Panc1 (cell line): ENCODE measurements at regions not wholly inside any gene's neighbourhood (a gene's known extent, or its start where the extent isn't known, plus 50 kb on each side); places are given as distances from the start of the nearest gene placed in this dataset.

ENCODE experiments used
- POLR2AphosphoS5 ChIP-seq: IDR thresholded peaks from 2 replicates; pipeline ENCODE4 v1.6.1; 2012; ENCODE audit warnings: mild to moderate bottlenecking, low read depth, low read length, moderate library complexity
- TCF7L2 ChIP-seq: IDR thresholded peaks from 2 replicates; pipeline ENCODE4 v1.6.1; 2011; ENCODE audit warnings: mild to moderate bottlenecking, low read depth, low read length, inconsistent platforms
- TF ChIP-seq, protein P1 (sequence below): fragments of 450-650 bp; IDR thresholded peaks from 2 replicates; pipeline ENCODE4 v1.5.1; 2017; ENCODE audit warnings: mild to moderate bottlenecking
- TF ChIP-seq, protein P2 (sequence below), 2 experiments: IDR thresholded peaks; 2 replicates each; pipeline ENCODE4 v1.6.1; 2011 to 2012; ENCODE audit warnings: low read depth in 2 of 2, control low read depth in 1 of 2, low read length in 1 of 2, mild to moderate bottlenecking in 1 of 2, moderate library complexity in 1 of 2; ENCODE audit not compliant: insufficient read depth in 1 of 2

DNA sequence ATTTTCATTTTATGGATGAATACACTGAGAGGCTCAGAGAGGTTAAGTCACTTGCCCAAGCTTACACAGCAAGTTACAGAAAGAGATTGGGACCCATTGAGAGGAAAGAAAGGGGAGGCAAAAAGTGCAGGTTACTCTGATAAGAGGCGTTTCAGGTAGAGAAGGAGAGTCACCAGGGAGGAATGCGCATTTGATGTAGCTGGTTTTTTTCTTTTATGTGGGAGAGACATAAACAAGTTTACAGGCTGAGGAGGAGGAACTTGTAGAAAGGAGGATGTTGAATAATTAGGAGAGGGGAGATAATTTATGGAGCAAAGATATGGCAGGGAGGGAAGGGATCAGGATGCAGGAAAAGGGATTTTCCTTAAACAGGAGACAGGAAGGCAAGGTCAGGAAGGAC lies 297.0 kb downstream of the PCNX1 start:
- TF ChIP-seq, protein P1, sequence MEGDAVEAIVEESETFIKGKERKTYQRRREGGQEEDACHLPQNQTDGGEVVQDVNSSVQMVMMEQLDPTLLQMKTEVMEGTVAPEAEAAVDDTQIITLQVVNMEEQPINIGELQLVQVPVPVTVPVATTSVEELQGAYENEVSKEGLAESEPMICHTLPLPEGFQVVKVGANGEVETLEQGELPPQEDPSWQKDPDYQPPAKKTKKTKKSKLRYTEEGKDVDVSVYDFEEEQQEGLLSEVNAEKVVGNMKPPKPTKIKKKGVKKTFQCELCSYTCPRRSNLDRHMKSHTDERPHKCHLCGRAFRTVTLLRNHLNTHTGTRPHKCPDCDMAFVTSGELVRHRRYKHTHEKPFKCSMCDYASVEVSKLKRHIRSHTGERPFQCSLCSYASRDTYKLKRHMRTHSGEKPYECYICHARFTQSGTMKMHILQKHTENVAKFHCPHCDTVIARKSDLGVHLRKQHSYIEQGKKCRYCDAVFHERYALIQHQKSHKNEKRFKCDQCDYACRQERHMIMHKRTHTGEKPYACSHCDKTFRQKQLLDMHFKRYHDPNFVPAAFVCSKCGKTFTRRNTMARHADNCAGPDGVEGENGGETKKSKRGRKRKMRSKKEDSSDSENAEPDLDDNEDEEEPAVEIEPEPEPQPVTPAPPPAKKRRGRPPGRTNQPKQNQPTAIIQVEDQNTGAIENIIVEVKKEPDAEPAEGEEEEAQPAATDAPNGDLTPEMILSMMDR: no peak
- no peak for TF ChIP-seq TCF7L2
- TF ChIP-seq, protein P2, sequence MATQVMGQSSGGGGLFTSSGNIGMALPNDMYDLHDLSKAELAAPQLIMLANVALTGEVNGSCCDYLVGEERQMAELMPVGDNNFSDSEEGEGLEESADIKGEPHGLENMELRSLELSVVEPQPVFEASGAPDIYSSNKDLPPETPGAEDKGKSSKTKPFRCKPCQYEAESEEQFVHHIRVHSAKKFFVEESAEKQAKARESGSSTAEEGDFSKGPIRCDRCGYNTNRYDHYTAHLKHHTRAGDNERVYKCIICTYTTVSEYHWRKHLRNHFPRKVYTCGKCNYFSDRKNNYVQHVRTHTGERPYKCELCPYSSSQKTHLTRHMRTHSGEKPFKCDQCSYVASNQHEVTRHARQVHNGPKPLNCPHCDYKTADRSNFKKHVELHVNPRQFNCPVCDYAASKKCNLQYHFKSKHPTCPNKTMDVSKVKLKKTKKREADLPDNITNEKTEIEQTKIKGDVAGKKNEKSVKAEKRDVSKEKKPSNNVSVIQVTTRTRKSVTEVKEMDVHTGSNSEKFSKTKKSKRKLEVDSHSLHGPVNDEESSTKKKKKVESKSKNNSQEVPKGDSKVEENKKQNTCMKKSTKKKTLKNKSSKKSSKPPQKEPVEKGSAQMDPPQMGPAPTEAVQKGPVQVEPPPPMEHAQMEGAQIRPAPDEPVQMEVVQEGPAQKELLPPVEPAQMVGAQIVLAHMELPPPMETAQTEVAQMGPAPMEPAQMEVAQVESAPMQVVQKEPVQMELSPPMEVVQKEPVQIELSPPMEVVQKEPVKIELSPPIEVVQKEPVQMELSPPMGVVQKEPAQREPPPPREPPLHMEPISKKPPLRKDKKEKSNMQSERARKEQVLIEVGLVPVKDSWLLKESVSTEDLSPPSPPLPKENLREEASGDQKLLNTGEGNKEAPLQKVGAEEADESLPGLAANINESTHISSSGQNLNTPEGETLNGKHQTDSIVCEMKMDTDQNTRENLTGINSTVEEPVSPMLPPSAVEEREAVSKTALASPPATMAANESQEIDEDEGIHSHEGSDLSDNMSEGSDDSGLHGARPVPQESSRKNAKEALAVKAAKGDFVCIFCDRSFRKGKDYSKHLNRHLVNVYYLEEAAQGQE (IDR thresholded peaks at IDR 0.05; ENCODE audit: insufficient read depth in 1 of 2, low read depth in 2 of 2, low read length in 1 of 2): no peak
- no peak for TF ChIP-seq POLR2AphosphoS5
